Fibroblast of pulmonary artery (primary cell): ENCODE measurements at regions not wholly inside any gene's neighbourhood (a gene's known extent, or its start where the extent isn't known, plus 50 kb on each side); places are given as distances from the start of the nearest gene placed in this dataset.

ENCODE experiments used
- DNase-seq: peaks from one replicate; pipeline ENCODE4 v3.0.0-alpha.2; 2010; ENCODE audit warnings: low read depth
- H3K4me3 ChIP-seq: replicated peaks from 2 replicates; pipeline ENCODE4 v1.5.1; 2011; ENCODE audit warnings: low read depth, mild to moderate bottlenecking, control low read depth, low read length, moderate library complexity
- TF ChIP-seq, protein P1 (sequence below): IDR thresholded peaks from 2 replicates; pipeline ENCODE4 v1.5.1; 2011; ENCODE audit warnings: mild to moderate bottlenecking, control low read depth, low read length, inconsistent platforms; ENCODE audit errors: missing control alignments

DNA sequence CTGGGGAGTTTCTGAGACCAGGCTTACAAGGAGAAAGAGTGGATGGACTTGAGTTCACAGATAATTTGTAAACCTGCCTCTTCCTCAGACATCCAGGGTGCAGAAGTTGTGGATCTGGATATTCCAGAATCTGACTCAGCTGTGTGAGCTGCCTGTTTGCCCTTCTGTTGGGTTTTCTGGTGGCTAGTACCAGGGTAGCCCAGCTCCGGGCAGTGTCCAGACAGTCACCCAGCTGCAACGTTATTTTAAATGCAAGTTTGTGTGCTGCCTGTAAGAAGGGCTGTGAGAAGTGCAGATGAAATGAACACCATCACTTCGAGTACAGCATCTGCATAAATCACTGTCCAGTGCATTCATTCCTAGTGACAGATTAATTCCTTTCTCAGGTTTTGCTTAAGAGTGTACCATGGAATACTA is 1053.0 kb downstream of the TUSC7 start:
- TF ChIP-seq, protein P1, sequence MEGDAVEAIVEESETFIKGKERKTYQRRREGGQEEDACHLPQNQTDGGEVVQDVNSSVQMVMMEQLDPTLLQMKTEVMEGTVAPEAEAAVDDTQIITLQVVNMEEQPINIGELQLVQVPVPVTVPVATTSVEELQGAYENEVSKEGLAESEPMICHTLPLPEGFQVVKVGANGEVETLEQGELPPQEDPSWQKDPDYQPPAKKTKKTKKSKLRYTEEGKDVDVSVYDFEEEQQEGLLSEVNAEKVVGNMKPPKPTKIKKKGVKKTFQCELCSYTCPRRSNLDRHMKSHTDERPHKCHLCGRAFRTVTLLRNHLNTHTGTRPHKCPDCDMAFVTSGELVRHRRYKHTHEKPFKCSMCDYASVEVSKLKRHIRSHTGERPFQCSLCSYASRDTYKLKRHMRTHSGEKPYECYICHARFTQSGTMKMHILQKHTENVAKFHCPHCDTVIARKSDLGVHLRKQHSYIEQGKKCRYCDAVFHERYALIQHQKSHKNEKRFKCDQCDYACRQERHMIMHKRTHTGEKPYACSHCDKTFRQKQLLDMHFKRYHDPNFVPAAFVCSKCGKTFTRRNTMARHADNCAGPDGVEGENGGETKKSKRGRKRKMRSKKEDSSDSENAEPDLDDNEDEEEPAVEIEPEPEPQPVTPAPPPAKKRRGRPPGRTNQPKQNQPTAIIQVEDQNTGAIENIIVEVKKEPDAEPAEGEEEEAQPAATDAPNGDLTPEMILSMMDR, result no peak
- DNase-seq, result no peak
- H3K4me3 ChIP-seq, result no peak overlapping the region

DNA sequence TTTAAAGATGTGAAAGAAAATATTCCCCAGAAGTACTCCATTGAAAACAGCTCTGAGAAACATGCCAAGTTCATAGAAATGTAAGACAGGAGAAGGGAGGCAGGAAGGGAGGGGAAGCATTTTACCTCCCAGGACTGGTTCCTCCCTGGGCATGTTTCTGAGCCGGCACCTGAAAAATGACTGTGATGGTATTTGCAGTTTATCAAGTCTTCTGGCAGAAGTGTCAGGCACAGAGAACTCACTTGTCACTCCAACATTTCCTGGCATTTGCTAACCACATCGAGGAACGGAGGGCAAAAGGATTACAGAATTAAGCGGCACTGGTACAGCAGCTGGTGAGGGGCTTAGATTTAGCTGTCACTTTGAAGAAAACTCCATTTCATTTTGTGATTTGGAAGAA is 1054.0 kb downstream of the TUSC7 start:
- H3K4me3 ChIP-seq, result no peak overlapping the region
- no peak for DNase-seq
- TF ChIP-seq, protein P1, result no peak

DNA sequence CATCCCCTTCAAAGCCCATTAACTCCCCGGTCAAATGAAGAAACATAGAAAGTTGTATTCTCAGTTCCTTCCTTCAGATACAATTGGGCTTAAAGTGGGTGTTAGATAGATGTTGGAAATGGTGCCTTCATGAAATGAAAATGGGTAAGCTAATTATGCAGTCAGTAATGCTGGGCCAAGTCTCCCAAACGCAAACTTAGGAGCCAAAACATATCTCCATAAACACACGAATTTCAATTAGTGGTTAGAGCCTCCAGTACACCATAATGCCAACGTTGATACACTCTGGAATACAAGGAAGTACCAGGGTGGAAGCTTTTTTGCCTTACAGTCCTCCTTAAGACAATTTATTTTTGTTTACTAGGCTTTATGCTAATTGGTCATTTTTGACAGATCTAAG is 1059.0 kb downstream of the TUSC7 start:
- DNase-seq, result no peak
- H3K4me3 ChIP-seq, result no peak overlapping the region
- TF ChIP-seq, protein P1, result no peak

DNA sequence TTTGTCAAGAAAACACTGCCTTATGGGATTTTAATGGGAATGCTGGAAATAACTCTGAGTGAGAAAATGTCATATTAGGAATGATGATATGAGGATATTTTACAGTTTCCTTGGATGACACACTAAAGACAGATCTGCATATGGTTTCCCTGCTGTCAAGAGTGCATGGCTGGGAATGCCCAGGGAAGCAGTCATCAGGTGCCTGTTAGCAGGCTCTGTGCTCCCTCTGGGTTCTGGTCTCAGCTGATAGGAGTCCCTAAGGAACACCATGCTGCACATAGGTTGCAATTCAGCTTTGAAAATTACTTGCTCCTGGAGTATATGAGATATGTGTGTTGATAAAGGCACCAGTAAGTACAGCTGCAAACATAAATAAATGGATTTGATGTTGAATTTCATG is 1064.6 kb downstream of the TUSC7 start:
- TF ChIP-seq, protein P1, result no peak
- DNase-seq, result no peak
- H3K4me3 ChIP-seq, result no peak overlapping the region

DNA sequence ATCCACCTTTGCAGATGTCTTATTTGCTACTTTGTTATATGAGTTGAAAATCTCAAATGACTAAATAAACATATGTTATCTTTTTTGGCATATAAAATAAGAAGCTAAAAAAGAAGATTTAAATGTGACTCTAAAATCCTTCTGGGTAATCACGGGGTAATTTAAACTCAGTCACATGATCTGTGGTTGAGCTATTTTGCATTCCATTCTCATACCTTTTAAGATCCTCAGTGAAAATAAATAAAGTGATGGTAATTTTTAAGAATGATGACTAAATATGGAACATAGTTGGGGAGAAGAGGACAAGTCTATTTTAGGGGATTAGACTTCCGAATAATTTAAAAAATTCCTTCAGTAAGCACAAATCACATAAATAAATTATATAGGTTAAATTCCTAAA is 1076.8 kb downstream of the TUSC7 start:
- TF ChIP-seq, protein P1, result no peak
- no peak for DNase-seq
- no peak overlapping the region for H3K4me3 ChIP-seq

DNA sequence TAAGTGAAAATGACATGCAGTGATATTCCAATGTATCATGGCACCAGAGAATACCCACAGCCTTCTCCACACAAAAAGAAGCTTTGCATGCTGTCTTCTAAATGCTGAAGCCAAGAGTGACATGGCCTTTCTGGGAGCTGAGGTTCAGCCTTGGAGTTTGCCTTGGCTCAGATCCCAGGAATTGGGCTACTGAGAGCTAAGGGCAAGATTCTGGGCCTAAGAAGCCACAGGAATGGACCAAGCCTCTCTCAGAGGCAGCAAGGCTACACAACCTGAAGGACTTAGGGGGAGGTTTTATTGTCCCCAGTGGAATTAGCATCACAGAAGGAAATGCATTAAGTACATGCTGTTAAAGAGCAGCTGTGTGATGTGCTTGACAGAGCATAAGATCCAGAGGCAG is 1078.5 kb downstream of the TUSC7 start:
- no peak overlapping the region for H3K4me3 ChIP-seq
- peak; percentile 50 for DNase-seq
- TF ChIP-seq, protein P1, result no peak

DNA sequence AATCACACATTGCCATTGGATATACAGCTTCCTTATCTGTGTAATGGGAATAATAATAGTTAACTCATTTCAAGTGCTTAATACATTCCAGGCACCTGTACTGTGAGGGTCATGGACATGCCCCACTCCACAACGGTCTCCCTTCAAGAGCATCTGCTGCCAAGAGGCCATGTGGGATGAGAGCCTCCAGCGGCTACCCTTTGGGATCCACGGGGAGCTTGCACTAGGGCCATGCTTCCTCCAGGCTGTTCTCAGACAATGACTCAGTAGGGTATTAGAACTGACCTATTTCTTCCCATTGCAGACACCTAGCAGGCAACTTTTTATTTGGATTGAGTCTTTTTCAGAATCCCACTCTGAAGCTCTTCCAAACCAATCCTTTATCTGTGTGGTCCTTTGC is 1078.9 kb downstream of the TUSC7 start:
- TF ChIP-seq, protein P1, result no peak
- H3K4me3 ChIP-seq, result no peak overlapping the region
- DNase-seq, result no peak
